ENCODE measurements at regions not wholly inside any gene's neighbourhood (a gene's known extent, or its start where the extent isn't known, plus 50 kb on each side); places are given as distances from the start of the nearest gene placed in this dataset.
A peak's percentile ranks its signal among the peaks of the same experiment; 100 is the strongest.

DNA sequence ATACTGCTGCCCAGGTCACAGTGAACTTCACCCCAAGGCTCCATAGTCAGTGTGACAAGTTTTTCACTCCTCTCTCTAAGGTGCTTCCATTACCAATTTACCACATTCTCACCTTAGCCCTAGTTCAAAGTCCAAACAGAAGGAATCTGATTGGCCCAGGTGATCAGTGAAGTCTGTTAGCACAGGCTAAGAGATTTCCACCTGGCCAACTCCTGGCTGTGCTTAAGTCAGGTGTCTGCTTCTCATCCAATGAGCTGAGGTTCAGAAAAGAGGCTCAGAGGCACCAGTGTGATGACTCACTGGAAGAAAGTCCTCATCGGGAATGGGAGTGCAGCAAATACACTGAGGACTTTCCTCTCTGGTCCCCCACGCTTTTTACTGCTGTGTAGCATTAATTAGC lies 164.4 kb upstream of the MGAT5 start:
- no peak for DNase-seq

DNA sequence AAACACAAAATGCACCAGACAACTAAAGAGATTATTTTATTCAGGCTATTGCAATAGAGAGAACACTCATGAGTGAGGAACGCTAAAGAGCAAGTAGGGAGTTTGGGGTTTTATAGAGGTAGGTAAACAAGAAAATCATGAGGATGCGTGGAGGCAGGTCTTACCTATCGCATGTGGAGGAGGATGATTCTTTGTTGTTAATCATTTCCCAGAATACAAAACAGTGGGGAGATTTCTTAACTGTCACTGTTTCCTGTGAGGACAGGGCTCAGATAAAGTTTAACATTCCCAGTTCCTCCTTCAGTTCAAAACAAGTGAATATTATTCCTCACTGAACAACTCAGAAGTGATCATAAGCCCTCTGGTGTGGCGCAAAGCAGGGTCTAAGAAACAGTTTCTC lies 156.1 kb upstream of the MGAT5 start:
- DNase-seq, result no peak

DNA sequence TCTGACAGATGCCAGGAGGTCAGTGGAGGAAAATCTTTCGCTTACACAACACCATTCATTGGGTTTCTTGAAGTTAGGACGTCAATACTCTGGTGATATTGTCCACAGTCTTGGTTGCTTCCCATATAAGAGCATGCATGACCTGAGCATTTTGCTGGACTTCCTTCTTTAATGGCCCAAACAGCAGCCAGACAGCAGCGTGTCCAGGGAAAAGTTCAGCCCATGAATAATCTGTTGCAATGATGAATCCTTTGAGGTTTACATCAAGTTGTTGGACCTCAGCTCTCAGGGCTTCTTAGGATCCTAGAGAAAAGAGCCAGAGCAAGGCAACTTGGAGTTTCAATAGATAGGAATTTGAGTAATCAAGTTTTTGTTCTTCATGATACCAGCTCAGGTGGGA lies 155.6 kb upstream of the MGAT5 start:
- no peak for DNase-seq

DNA sequence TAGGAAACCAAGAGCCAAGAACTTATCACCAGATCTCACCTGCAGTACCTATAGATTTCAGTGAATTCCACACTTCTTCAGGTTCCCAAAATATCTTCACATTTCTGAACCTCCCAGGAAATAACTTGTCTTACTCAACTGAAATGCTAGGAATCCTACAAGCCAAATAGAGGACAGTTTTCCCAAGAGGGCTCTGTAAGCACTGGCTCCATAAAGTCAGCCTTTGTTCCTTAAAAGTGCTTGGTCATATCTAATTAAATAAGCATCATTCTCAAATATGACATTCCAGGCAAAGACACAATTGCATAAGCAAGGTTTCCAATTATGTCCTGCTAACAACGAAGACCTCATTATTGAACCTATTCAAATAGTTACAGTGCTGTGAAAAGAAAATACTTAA lies 154.6 kb upstream of the MGAT5 start:
- no peak for DNase-seq

DNA sequence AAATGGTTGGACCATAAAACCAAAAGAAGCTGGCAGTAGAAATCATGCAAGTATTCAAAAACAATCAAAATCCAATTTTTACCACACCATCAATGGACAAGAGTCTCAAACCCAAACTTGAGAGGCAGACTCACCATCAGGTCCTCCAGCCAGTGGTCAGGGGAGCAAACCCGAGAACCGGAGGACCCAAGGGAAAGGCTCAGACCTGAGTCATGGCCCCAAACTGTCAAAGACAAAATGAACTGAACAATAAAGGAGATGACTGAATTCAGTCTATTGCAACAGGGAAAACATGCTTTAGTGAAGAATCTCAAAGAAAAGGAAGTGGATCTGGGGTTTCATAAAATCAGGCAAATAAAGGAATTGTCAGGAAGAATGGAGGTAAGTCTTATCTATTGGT lies 150.7 kb upstream of the MGAT5 start:
- no peak for DNase-seq

DNA sequence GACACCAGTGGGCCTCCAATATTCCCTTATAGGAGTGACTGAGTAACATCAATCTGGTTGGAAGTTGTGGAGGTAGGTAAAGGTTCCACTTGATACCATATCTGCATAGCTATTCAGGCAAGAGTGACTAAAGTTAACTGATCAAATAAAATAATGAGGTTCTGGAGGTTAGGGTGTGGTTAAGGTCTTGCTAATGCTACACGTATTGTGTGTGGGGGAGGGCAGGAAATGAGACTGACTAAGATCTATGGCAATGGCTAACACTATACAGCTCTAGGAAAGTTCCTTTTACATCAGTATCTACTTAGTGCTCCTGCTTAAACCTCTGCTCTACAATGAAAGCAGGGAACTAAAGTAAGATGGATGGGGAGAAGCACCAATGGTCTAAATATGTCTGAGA lies 149.1 kb upstream of the MGAT5 start:
- no peak for DNase-seq

DNA sequence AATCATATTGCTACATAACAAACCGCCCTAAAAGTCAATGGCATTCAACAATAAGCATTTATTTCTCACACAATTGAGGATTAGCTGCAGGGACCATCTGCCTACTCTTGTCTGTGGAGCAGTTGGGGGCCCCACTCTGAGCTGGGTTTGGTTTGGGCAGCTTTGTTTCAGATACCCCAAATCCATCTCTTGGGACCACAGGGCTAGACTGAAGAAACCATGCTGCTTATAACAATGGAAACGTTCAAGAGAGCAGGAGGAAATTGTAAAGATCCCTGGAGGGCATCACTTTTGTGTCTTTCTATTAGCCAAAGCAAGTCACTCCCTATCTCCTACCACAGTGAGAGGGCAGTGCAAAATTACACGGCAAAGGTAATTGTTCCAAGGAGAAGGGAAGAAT lies 146.5 kb upstream of the MGAT5 start:
- DNase-seq, result no peak

DNA sequence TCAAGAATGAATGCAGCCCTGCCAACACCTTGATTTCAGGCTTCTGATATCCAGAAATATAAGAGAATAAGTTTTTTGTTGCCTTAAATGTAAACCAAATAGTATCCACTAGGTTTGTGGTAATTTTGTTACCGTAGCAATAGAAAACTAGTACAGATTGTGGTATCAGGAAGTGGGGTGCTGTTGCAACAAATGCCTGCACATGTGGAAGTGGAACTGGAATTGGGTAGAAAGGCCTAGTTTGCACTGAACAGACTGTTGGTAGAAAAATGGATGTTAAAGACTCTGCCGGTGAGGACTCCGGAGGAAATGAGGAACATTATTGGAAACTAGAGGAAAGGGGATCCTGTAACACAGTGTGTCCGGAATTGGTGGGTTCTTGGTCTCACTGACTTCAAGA lies 145.8 kb upstream of the MGAT5 start:
- DNase-seq, result no peak

DNA sequence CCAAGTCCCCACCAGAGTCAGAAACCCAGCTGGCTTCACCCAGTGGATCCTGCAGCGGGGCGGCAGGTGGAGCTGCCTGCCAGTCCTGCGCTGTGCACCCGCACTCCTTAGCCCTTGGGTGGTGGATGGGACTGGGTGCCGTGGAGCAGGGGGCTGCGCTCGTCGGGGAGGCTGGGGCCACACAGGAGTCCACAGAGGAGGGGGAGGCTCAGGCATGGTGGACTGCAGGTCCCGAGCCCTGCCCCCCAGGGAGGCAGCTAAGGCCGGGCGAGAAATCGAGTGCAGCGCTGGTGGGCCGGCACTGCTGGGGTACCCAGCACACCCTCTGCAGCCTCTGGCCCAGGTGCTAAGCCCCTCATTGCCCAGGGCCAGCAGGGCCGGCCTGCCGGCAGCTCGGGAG lies 144.6 kb upstream of the MGAT5 start:
- no peak for DNase-seq

DNA sequence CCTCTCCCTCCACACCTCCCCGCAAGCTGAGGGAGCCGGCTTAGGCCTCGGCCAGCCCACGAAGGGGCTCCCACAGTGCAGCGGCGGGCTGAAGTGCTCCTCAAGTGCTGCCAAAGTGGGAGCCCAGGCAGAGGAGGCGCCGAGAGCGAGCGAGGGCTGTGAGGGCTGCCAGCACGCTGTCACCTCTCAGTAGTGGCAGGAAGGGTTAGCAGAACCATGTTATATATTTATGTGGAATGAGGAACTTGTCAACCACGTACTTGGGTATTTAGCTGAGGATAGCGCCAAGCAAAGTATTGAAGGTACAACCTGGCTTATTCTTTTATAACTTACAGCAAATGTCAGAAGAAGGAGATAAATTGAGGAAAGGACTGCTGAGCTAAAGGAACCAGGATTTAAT lies 144.1 kb upstream of the MGAT5 start:
- DNase-seq, result no peak

DNA sequence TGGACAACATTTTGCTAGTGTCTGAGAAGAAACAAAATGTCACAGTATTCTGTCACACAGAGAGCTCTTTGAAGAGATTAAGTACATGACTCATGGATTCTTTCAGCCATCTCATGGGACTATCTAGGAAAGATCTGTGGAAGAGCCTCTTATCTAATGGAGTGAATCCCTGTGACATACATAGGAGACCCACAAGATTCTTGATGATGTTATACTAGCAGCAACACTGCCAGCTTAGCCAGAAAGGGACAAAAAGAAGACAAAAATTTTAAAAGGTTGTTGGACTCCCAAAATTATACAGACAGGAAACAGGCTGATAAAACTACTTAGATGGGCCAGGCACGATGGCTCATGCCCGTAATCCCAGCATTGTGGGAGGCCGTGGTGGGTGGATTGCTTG lies 143.3 kb upstream of the MGAT5 start:
- no peak for DNase-seq

DNA sequence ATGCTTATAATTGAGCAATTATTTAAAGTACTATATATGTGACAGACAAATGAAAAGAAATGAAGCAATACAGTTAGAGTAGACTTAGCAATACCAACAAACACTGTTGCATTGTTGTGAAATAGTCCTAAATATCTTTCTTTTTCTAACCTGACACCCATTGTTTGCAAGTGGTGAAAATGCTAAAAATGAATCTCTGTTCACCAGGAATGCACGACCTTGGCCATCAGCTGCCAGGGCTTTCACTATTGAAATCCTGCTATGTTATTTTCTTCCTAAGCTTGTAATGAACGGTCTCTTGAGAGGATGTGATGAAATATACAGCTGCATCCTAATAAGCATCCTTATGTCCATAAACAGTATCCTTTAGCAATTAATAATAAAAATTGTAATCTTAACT lies 136.2 kb upstream of the MGAT5 start:
- DNase-seq, result no peak

DNA sequence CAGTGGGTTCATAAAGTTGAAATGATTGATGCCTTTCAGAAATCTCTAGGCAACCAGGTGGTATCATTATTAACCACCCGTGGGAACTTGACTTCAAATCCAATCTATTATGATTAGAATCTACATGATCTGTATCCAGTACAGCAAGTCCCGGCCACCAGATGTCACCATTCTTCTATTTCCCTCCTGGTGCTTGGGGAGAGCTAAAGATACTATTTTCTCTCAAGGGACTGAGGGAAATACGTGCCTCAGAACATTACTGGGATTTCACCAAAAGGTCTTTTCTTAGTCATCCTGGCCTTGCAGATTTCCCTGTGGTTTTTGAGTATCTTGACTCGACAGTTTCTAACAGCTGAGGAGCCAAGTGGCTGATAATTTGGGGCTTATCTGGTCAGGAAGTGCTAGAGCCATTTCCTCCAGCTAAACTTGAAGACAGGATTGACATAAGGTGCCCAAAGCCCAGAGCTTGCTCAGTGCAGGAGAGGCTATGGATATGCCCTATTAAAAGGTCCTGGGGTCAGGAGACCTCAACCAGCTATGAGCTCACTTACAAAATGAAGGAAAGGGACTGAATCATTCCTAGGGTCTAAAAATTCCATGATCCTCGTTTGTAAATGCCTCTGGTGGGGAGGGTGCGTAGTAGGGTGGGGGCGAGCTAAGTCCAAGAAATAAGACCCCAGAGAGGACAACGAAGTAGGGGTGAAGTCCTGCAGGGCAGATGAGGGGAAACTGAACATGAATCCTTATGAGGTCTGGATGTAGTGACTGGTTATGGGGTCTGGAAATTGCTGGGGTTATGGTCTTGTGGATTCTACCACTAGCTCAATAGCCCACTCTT lies 135.4 kb upstream of the MGAT5 start:
- peak; percentile 67 to 80 for DNase-seq

DNA sequence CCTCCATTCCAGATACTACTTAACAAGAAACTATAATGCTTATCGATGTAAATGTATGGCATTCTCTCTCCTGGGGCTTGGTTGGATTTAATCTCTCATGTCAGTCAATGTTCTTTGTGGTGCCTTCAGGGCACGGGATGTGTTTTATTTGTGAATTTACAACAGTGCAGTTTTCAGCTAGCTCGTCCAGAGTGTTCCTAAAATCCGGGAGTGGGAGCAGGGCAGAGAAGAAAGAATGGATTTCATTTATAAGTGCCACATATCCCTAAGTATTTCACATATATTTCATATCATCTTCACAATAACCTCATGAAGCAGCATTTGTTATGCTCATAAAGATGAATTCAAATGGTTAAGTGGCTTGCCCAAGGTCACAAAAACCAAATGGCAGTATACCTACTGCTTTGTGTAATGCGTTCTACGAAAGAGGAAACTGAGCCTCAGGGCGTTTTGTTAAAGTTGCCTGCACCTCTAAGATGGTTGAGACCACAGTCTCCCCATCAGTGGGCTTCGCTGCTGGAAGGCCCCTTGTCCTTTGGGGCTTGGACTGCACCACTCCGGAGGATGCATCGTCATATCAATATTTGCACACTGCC lies 134.7 kb upstream of the MGAT5 start:
- no peak for DNase-seq

DNA sequence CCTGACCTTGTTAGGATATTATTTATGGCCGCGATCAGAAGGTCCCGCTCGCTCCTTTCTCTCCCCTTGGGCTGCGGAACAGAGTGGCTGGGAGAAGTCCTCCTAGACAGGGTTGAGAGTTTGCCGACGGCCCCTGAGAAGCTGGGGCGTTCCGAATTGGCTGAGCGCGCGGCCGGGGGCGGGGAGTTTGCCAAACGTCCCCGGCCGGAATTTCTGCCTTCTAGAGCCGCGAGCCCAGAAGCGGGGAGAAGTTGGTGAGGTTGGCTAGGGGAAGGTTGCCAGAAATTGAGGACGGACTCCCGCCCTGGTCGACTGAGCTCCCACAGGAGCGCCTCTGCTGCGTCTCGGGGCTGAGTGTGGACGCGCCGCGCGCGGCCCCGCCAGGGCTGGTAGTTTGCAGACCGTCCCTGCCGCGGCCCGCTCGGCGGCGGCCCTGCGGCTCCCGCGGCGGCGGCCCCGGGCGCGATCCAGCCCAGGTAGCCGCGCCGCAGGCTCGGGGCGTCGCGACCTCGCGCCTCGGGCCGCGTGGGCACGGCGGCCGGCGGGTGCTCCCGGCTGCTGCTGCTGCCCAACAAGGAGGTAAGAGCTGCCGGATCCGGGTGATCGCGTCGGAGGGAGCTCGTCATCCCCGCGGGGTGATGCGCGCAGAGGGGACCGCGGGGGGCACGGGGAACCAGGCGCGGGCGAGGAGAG lies 134.0 kb upstream of the MGAT5 start:
- peak; percentile 72 to 76 for DNase-seq

DNA sequence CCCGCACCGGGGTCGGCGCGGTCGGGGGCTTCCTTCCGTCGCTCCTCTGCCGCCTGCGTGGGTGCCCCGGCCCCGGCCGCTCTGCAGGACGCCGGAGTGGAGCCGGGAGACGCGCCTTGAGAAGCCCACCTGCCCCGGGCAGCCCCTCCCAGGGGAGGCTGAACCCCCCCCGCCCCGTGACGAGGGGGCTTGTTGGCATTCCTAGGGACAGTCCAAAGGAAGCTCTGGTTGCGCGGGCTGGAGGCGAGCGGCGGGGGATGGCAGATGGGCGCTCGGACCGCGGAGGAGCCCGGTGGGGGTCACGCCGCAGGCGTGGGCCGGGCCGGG lies 133.5 kb upstream of the MGAT5 start:
- no peak for DNase-seq

DNA sequence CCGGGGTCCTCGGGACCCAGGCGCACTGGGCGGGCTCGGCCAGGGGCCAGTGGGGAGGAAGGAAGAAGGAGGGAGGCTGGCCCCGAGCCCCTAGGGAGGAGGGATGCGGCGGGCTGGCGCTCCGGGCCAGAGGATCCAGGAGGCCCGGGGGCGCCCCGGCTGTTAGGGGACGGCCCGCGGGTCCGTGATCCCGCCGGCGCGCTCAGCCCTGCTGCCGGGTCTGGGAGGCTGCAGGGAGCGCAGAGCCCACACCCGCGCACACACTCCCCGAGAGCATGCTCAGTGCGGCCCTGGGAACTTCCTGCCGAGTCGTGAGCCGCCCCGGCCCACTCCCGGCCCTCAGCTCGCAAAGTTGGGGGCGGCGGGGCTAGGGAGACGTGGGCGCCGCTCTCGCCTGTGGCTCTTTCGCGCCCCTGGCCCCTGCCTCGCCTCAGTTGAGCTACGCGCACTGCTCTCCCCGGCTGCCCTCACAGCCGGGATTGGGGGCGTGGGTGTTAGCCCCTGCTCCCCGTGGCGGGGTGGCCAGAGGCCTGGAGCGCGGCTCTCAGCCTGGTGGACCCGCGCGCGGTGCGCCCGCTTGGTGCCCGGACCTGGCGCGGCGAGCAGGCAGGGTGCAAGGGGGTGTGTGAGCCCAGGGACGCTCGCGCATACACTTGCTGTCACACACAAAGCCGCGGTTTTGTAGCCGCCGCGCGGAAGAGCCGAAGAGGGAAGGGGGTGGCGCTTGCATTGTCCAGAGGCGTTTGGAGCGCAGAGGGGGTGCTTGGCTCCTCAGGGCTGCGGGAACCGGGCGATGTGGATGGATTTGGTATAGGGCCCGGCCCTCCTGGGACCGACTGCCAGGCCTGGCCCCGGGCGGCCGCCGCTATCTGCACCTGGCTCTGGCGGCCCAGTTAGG lies 132.9 kb upstream of the MGAT5 start:
- peak; percentile 40 to 46 for DNase-seq

DNA sequence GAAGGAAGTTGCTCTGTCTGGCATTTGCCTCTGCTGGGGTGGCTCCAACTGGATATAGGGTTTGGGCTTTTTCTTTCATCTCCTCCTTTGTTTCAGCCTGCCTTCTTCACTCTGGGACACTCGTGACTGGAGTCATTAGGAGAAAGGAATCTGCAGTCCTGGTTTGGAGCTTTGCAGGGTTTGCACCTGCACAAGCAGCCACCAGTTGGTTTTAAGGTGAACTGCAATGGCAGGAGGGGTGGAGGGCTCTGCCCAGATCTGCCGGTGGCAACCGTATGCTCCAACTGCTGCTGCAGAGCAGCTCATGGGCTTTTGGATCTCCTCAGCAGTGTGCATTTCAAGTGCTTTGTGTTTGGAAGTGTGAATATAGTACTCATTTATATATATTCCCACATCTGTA lies 131.3 kb upstream of the MGAT5 start:
- DNase-seq, result no peak

DNA sequence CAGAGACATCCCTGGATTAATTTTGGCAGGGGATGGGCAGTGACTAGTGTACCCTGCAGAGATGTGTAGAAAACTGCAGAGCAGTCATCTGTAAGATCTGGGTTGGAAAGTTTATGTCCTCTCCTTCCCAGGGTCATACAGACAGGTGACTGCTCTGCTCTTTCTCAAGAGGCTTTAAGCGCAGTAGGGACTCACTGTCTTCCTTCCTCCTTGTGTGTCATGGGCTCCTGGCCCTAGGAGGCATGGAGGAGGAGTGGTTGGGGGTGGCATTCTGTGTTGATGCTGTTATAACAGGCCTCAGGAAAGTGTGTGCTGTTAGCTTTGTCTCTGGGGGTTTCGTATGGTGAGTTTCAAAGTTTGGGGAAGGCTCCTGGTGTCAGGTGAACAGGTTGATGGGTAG lies 130.5 kb upstream of the MGAT5 start:
- DNase-seq, result no peak

DNA sequence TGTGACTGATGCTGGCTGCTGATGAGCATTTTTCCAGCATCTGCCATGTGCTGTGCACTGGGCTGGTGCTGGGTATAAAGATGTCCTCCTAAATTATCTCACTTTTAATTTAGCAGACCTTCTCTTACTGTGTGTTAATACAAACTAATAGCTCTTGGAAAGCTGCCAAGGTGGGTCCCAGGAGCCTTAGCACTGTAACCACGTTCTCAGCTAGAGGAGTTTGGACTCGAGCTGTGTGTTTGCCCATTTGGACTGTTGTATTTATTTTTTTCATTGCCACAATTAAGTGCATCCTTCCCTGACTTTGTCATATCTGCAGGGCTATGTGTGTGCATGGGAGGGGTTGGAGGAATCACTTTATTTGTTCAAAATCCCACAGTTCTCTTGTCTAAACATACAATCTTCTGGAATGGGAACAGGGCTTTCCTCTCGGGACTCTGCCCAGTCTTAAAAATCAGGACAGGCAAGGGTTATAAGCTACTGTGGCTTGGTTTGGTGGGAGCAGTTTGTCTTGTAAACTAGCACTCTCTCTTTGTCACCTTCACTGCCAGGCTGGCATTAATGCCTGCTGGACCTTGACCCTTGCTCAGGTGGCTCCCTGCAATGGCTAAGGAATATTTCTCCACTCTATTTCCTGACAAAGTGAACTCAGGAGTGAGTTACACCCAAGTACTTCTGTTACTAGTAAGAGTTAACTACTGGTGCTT lies 129.7 kb upstream of the MGAT5 start:
- no peak for DNase-seq

DNA sequence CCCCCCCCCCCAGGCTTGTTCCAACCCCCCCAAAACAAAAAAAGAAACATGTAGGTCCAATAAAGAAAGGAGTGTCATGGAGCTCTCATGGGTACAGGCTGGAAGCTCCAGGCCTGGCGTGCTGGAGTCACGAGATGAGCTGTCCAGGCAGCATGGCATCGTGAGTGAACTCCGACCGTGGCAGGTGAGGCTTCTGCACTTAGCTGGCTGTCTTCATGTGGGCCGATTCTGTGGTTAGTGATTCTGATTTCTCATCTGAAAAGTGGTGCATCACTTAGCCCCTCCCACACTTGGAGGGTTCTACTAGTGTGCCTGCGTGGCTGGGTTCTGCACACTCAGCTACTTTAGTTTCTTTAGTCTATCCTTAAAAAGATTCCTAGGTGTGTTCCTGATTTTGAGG lies 126.4 kb upstream of the MGAT5 start:
- DNase-seq, result peak; percentile 51 to 58

DNA sequence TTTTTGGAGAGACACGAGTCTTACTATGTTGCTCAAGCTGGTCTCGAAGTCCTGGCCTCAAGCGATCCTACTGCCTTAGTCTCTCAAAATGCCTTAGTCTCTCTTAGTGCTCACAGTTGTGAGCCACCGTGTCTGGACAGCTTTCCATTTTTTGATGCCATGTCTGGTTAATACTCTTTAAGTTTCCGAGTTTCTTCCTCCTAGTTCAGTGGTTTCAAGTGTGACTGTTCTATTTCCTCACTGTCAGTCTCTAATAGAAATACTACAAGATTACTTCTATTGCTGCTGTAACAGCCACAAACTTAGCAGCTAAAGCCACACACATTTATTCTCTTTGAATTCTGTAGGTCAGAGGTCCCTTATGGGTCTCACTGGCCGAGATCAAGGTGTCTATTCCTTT lies 125.1 kb upstream of the MGAT5 start:
- no peak for DNase-seq
